ENCODE measurements at regions not wholly inside any gene's neighbourhood (a gene's known extent, or its start where the extent isn't known, plus 50 kb on each side); places are given as distances from the start of the nearest gene placed in this dataset.
"Not testable (repeated sequence)": the region's sequence is repeated elsewhere in the genome, so short reads cannot be mapped to it uniquely, and the experiment has no call there.

DNA sequence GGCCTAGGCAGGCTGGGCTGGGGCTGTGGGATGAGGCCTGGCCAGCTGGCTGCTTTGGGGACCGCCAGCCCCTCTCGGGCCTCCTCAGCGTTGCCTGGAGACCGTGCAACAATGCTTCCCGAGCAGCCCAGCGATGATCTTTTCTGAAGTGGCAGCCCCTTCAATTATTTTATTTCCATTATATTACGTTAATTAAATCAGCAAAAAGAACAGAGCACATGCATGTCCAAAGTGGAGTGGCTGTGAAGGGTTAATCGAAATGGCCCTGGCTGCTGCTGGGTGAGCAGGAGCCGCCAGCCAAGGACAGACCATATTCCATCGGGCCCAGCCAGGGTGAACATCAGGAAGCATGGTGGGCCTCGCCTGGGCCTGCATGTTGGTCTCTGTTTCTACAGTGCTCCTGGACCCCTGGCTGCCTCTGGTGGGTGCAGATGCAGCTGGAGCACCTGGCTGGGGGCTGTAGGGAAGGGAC is 245.5 kb downstream of the MYCN start:
- intact Hi-C loops (cut with micrococcal nuclease), result no loop called here
- no peaks in the 10 kb centered on the region for H3K36me3 Mint-ChIP-seq (ENCODE audit: low read depth)
- no peak overlapping the region for H3K27ac Mint-ChIP-seq
- no peaks in the 10 kb centered on the region for H3K9me3 Mint-ChIP-seq
- no peaks in the 10 kb centered on the region for H3K4me1 Mint-ChIP-seq (ENCODE audit: low read depth)
- no peak overlapping the region for H3K4me3 Mint-ChIP-seq
- H3K27me3 Mint-ChIP-seq, result no peaks in the 10 kb centered on the region

GRCh38 chr2:16184945-16185660 is 244.8 kb downstream of the MYCN start:
- Mint-ChIP-seq H3K4me1 (ENCODE audit: low read depth) (no peaks in the 10 kb centered on the region), H3K4me3 (no peak overlapping the region)

DNA sequence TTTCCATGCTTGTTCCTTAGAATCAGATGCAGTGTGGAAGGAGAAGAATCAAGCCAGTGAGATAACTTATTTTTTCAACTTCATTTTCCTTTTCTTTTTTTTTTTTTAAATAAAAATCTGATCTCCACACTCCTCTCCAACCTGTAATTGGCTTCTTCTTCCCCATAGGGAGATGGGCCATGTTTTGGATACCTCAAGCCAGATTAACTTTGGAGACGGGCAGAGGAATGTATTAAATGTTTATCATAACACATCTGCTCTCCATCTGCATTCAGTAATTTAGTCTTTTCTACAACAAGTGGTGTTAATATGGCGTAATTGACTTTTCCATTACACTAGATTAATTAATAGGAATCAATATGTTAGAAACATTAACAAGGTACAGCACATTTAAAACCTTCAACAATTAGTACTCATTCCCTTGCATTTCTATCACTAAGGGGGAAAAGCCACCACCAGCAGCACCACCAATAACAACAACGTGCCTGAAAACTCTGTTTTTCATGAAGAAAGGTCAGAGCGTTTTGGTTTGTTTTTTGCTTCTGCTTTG is 244.1 kb downstream of the MYCN start:
- no peak overlapping the region for H3K27ac Mint-ChIP-seq
- H3K4me3 Mint-ChIP-seq, result no peak overlapping the region
- H3K27me3 Mint-ChIP-seq, result no peaks in the 10 kb centered on the region
- H3K4me1 Mint-ChIP-seq (ENCODE audit: low read depth), result no peaks in the 10 kb centered on the region
- no peaks in the 10 kb centered on the region for H3K36me3 Mint-ChIP-seq (ENCODE audit: low read depth)
- intact Hi-C loops (cut with micrococcal nuclease), result no loop called here
- H3K9me3 Mint-ChIP-seq, result no peaks in the 10 kb centered on the region

More at GRCh38 chr2:16184945-16185660, 244.8 kb downstream of the MYCN start:
- H3K27me3 Mint-ChIP-seq, result no peaks in the 10 kb centered on the region
- H3K9me3 Mint-ChIP-seq, result no peaks in the 10 kb centered on the region
- no peaks in the 10 kb centered on the region for H3K36me3 Mint-ChIP-seq (ENCODE audit: low read depth)
- intact Hi-C loops (cut with micrococcal nuclease), result no loop called here
- no peak overlapping the region for H3K27ac Mint-ChIP-seq

GRCh38 chr2:16183345-16183744 is 243.0 kb downstream of the MYCN start:
- no peaks in the 10 kb centered on the region for H3K27me3 Mint-ChIP-seq
- H3K27ac Mint-ChIP-seq, result no peak overlapping the region
- H3K36me3 Mint-ChIP-seq (ENCODE audit: low read depth), result no peaks in the 10 kb centered on the region
- H3K9me3 Mint-ChIP-seq, result no peaks in the 10 kb centered on the region
- intact Hi-C loops (cut with micrococcal nuclease), result no loop called here
- no peaks in the 10 kb centered on the region for H3K4me1 Mint-ChIP-seq (ENCODE audit: low read depth)
- H3K4me3 Mint-ChIP-seq, result no peak overlapping the region

DNA sequence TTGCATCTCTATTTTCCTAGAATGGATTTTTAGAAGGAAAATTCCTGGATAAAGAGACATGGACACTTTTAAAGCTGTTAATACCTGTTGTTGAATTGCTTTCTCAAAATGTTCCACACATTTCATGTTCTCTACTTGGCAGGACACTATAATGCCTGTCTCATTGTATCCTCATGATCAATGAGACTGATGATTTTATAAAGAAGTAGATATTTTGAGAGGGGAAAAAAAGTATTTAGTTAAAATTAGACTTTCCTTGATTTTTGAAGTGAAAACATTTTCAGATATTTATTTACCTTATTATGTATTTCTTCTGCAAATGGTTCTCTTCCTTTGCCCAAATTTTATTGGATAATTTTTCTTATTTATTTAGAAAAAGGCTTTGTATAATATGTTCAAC is 242.5 kb downstream of the MYCN start:
- H3K9me3 Mint-ChIP-seq, result no peaks in the 10 kb centered on the region
- intact Hi-C loops (cut with micrococcal nuclease), result no loop called here
- H3K27me3 Mint-ChIP-seq, result no peaks in the 10 kb centered on the region
- no peak overlapping the region for H3K4me3 Mint-ChIP-seq
- no peaks in the 10 kb centered on the region for H3K36me3 Mint-ChIP-seq (ENCODE audit: low read depth)
- H3K4me1 Mint-ChIP-seq (ENCODE audit: low read depth), result no peaks in the 10 kb centered on the region
- H3K27ac Mint-ChIP-seq, result no peak overlapping the region

DNA sequence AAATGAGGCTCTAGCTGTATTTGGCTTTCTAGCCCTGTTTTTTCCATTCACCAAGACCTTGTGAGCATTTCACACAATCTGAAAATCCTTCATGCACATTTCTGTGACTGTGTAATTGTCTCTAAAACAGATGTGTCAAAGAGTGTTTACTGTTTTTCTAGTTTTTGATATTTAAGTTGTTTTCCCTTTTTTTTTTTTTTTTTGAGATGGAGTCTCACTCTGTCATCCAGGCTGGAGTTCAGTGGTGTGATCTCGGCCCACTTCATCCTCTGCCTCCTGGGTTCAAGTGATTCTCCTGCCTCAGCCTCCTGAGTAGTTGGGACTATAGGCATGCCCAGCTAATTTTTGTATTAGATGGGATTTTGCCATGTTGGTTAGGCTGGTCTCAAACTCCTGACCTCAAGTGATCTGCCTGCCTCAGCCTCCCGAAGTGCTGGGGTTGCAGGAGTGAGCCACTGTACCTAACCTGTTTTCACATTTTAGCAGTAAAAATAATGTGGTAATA is 242.0 kb downstream of the MYCN start:
- intact Hi-C loops (cut with micrococcal nuclease); H3K27me3 Mint-ChIP-seq; H3K4me3 Mint-ChIP-seq; H3K36me3 Mint-ChIP-seq (ENCODE audit: low read depth); H3K27ac Mint-ChIP-seq; H3K9me3 Mint-ChIP-seq; H3K4me1 Mint-ChIP-seq (ENCODE audit: low read depth): not testable (repeated sequence)

DNA sequence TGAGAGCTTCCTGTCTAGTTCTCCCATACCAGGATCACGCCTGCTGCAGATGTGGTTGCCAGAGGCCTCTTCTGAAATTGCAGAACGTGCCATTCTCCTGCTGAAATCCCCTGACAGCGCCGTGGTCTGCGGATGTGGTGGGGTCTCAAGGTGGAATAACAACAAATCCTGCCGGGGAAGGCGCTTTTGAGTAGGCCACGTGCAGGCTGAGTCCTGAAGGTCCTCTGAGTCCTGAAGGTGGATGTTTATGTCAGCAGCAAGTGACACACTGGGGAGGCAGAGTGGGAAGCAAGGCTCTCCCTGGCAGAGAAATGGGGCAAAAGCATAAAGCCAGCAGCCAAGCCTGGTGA is 241.4 kb downstream of the MYCN start:
- Mint-ChIP-seq H3K27ac (no peak overlapping the region), H3K4me3 (no peak overlapping the region), H3K36me3 (ENCODE audit: low read depth) (no peaks in the 10 kb centered on the region), H3K27me3 (no peaks in the 10 kb centered on the region), H3K4me1 (ENCODE audit: low read depth) (no peaks in the 10 kb centered on the region), H3K9me3 (no peaks in the 10 kb centered on the region)
- intact Hi-C loops (cut with micrococcal nuclease), result no loop called here

DNA sequence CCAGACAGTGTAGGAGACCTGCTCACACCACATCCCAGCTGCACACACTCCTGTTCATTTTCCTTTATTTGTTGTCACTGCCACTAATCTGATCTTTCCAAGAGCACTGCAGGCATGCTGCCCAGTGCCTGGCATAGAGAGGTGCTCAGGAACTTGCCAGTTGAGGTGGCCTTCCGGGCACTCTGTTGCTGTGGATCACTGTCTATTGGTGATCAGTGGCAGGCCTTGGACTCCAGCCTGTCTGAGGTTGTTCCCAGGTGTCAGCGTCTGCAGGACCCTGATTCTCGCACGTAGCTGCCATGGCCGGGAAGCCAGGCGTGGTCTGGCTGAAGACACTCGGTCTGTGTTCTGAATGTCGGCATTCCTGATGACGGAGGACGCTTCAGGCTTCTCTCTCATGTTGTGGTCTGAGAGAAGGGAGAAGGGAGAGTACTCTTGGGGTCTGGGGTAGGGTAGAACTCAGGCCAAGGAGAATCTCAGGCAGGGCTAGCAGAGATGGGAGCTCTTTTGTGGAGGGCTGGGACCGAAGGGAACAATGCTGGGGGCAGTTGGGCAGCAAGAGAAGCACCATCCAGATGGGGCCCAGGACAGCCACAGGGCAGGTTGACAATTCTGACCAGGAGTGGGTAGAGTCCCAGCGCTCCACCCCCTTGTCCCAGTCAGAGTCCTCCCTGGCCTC is 240.9 kb downstream of the MYCN start:
- Mint-ChIP-seq H3K36me3 (ENCODE audit: low read depth) (no peaks in the 10 kb centered on the region), H3K27me3 (no peaks in the 10 kb centered on the region), H3K4me1 (ENCODE audit: low read depth) (no peaks in the 10 kb centered on the region), H3K9me3 (no peaks in the 10 kb centered on the region), H3K4me3 (no peak overlapping the region), H3K27ac (no peak overlapping the region)
- intact Hi-C loops (cut with micrococcal nuclease), result no loop called here

GRCh38 chr2:16180631-16181030 is 240.3 kb downstream of the MYCN start:
- Mint-ChIP-seq H3K4me1 (ENCODE audit: low read depth) (no peaks in the 10 kb centered on the region), H3K9me3 (no peaks in the 10 kb centered on the region), H3K27me3 (no peaks in the 10 kb centered on the region), H3K36me3 (ENCODE audit: low read depth) (no peaks in the 10 kb centered on the region), H3K4me3 (no peak overlapping the region), H3K27ac (no peak overlapping the region)
- intact Hi-C loops (cut with micrococcal nuclease), result no loop called here

DNA sequence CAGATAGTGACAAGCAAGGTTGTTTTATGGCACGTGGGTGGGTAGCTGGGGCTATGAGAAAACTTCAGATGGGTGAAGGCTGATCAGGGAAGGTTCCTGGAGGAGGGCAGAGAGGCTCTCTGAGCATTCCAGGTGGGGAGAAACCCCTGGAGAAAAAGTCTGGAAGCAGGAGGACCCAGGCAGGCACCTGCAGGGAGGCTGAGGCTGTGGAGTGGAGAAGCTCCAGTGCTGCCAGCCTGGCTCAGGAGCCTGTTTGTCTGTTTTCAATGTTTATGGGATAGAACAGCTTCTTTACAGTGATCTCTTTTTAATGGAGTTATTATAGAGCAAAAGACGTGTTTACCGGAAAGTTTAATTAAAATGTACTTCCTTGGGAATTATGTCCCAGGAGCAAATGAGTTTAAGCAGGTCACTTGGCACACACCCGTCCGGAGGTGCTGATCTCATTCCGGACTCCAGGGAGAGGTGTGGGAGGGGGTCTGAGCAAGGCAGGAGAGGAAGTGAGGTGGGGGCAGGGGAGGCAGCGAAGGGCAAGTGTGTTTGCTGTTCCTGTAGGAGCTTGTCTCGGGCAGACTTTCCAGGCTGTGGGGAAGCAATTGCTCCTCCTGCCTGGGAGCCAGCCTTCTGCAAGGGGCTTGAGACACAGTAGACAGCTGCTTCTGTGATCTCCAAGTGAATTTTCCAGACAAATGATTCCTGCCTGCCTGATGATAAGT is 239.5 kb downstream of the MYCN start:
- H3K4me3 Mint-ChIP-seq, result no peak overlapping the region
- H3K9me3 Mint-ChIP-seq, result no peaks in the 10 kb centered on the region
- H3K4me1 Mint-ChIP-seq (ENCODE audit: low read depth), result no peaks in the 10 kb centered on the region
- H3K27ac Mint-ChIP-seq, result no peak overlapping the region
- intact Hi-C loops (cut with micrococcal nuclease), result no loop called here
- no peaks in the 10 kb centered on the region for H3K27me3 Mint-ChIP-seq
- no peaks in the 10 kb centered on the region for H3K36me3 Mint-ChIP-seq (ENCODE audit: low read depth)

- no peaks in the 10 kb centered on the region for H3K9me3 Mint-ChIP-seq
- intact Hi-C loops (cut with micrococcal nuclease), result no loop called here
- no peaks in the 10 kb centered on the region for H3K27me3 Mint-ChIP-seq
- H3K4me3 Mint-ChIP-seq, result no peak overlapping the region
- no peaks in the 10 kb centered on the region for H3K36me3 Mint-ChIP-seq (ENCODE audit: low read depth)
- no peak overlapping the region for H3K27ac Mint-ChIP-seq
- no peaks in the 10 kb centered on the region for H3K4me1 Mint-ChIP-seq (ENCODE audit: low read depth)
These were observed 238.3 kb downstream of the MYCN start for GRCh38 chr2:16178551-16179130.

DNA sequence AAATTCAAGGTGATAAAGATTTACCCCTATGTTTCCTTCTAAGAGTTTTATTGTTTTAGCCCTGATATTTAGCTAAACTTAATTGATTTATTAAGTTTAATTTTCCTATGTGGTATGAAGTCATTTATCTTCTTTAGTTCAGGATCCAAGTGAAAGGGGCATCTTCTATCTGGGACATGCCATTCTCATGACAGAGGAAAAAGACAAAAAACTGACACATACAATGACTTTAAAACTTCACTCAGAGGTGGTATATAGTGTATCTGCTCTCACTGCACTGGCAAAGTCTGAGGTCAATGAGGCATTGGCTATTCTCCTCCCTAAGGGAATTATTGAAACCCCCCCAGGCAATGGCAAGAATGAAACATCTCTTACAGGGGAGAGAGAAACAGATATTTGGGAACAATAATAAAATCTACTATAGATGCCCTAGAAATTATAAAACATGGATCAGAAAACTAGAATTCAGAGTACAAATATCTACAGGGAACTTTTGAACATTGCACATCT is 237.4 kb downstream of the MYCN start:
- Mint-ChIP-seq H3K27me3 (no peaks in the 10 kb centered on the region), H3K36me3 (ENCODE audit: low read depth) (no peaks in the 10 kb centered on the region), H3K4me1 (ENCODE audit: low read depth) (no peaks in the 10 kb centered on the region), H3K27ac (no peak overlapping the region), H3K9me3 (no peaks in the 10 kb centered on the region), H3K4me3 (no peak overlapping the region)
- intact Hi-C loops (cut with micrococcal nuclease), result no loop called here

DNA sequence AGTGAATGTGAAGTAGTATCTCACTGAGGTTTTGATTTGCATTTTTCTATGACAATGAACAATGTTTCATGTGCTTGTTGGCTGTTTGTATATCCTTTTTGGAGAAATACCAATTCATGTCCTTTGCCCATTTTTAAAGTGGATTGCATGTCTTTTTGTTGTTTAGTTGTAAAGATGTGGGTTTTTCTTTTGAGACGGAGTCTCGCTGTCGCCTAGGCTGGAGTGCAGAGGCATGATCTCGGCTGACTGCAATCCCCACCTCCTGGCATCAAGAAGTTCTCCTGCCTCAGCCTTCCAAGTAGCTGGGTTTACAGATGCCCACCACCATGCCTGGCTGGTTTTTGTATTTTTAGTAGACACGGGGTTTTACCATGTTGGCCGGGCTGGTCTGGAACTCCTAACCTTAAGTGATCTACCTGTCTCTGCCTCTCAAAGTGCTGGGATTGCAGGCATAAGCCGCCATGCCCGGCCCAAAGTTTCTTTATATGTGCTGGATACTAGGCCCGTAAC is 236.7 kb downstream of the MYCN start:
- intact Hi-C loops (cut with micrococcal nuclease), result no loop called here
- H3K4me3 Mint-ChIP-seq, result no peak overlapping the region
- H3K36me3 Mint-ChIP-seq (ENCODE audit: low read depth), result no peaks in the 10 kb centered on the region
- H3K27ac Mint-ChIP-seq, result no peak overlapping the region
- H3K4me1 Mint-ChIP-seq (ENCODE audit: low read depth), result no peaks in the 10 kb centered on the region
- no peaks in the 10 kb centered on the region for H3K27me3 Mint-ChIP-seq
- no peaks in the 10 kb centered on the region for H3K9me3 Mint-ChIP-seq
